Mammary epithelial cell (primary cell): ENCODE measurements at regions not wholly inside any gene's neighbourhood (a gene's known extent, or its start where the extent isn't known, plus 50 kb on each side); places are given as distances from the start of the nearest gene placed in this dataset.

Source experiments
- EZH2 ChIP-seq: IDR thresholded peaks from 2 replicates; pipeline ENCODE4 v1.6.1; 2012; ENCODE audit warnings: low read length, inconsistent platforms, borderline replicate concordance
- TF ChIP-seq, protein P1 (sequence below), 2 donors: IDR thresholded peaks in 1 of 2; conservative IDR thresholded peaks in 1 of 2; 2 replicates each; pipeline ENCODE4 v1.5.1; 2011 to 2012; ENCODE audit warnings: inconsistent platforms in 2 of 2, low read length in 2 of 2, mild to moderate bottlenecking in 2 of 2, control low read depth in 1 of 2, low read depth in 1 of 2; ENCODE audit not compliant: insufficient read depth in 1 of 2; ENCODE audit errors: extremely low read depth in 1 of 2

DNA sequence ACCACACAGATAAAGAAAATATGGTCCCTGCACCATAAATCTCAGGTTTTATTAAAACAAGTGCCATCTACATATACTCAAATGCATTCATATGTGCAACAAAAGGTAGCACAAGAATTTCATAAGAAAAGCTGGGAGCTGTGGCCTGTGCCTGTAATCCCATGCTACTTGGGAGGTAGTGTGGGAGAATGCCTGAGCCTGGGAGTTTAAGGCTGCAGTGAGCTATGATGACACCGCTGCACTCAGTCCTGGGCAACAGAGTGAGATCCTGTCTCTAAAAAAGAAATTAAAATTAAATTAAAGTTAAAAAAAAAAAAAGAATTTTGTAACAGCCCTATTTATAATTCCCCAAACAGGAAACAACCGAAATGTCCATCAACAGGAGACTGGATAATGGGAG is 81.3 kb upstream of the JADE1 start:
- TF ChIP-seq, protein P1, sequence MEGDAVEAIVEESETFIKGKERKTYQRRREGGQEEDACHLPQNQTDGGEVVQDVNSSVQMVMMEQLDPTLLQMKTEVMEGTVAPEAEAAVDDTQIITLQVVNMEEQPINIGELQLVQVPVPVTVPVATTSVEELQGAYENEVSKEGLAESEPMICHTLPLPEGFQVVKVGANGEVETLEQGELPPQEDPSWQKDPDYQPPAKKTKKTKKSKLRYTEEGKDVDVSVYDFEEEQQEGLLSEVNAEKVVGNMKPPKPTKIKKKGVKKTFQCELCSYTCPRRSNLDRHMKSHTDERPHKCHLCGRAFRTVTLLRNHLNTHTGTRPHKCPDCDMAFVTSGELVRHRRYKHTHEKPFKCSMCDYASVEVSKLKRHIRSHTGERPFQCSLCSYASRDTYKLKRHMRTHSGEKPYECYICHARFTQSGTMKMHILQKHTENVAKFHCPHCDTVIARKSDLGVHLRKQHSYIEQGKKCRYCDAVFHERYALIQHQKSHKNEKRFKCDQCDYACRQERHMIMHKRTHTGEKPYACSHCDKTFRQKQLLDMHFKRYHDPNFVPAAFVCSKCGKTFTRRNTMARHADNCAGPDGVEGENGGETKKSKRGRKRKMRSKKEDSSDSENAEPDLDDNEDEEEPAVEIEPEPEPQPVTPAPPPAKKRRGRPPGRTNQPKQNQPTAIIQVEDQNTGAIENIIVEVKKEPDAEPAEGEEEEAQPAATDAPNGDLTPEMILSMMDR (conservative IDR thresholded peaks at IDR 0.05 in 1 of 2, IDR thresholded peaks at IDR 0.05 in 1 of 2; ENCODE audit: extremely low read depth in 1 of 2, insufficient read depth in 1 of 2, low read depth in 1 of 2, low read length in 2 of 2) = no peak
- TF ChIP-seq EZH2 = no peak
